ENCODE measurements at regions not wholly inside any gene's neighbourhood (a gene's known extent, or its start where the extent isn't known, plus 50 kb on each side); places are given as distances from the start of the nearest gene placed in this dataset.
"Not testable (repeated sequence)": the region's sequence is repeated elsewhere in the genome, so short reads cannot be mapped to it uniquely, and the experiment has no call there.

GRCh38 chr12:97797473-97797872, 334.9 kb downstream of the RMST start:
- no peak for DNase-seq (ENCODE audit: low read depth)

- no peak for DNase-seq (ENCODE audit: low read depth)
Observed at GRCh38 chr12:97800561-97800960, 338.0 kb downstream of the RMST start.

GRCh38 chr12:97801471-97802059, 339.0 kb downstream of the RMST start:
- no peak for DNase-seq (ENCODE audit: low read depth)

DNA sequence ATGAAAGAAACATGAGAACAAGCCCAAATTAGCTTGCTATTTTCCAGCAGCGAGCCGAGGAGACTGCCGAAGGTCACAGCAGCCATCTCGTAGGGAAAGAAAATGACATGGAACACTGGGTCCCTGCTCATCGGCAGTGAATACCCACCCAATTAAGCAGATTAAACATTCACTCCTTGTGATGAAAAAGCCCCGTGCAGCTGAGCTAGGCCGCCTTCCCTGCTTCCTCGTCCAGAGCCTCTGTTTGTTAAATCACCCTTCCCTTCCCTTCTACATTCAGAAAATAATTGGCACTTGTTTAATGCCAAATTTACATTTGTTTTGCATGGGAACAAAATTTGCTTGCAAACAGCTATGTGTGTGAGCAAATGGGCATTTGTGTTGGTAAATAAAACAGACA, 342.5 kb downstream of the RMST start:
- no peak for DNase-seq (ENCODE audit: low read depth)

DNA sequence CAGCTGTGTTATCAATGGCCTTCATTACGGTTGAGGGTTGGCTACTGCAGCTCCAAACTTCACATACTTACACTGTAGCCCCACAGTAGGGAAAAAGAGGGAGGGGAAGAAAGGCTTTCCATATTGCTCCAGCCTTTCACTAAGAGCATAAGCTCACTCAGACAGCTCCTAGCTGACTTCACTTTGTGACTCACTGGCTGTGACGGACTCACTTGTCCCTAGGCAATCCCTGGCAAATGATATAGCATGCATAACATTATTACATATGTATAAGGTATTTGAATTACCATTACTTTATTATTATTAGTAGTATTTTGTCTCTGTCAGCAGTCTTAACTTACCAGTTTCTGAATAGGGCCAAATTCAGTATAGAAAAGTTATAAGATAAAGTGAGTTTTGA, 350.7 kb downstream of the RMST start:
- DNase-seq (ENCODE audit: low read depth): no peak

- no peak for DNase-seq (ENCODE audit: low read depth)
Observed at GRCh38 chr12:97821806-97822205, 359.2 kb downstream of the RMST start.

DNA sequence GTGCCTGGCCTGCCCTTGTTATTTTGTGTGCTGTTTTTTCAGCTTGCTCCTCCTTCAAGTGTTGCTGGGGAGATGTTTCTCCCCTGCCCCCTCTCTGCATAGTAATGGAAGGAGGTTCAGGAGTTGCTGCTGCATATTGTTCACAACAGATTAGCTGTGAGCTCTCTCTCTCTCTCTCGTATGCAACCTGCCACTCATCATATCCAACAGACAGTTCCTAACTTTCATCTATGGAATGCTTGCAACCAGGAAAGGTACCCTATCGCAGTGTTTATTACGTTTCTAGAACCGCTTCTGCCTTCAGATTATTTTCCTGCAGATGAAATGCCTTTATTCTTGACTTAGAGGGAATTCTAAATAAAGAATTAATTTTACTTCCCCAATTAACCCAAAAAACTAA, 372.9 kb downstream of the RMST start:
- no peak for DNase-seq (ENCODE audit: low read depth)

- DNase-seq (ENCODE audit: low read depth): peak; percentile 0
Observed at GRCh38 chr12:97837401-97837800, 374.8 kb downstream of the RMST start.

- no peak for DNase-seq (ENCODE audit: low read depth)
Observed at GRCh38 chr12:97848051-97848450, 385.4 kb downstream of the RMST start.

DNA sequence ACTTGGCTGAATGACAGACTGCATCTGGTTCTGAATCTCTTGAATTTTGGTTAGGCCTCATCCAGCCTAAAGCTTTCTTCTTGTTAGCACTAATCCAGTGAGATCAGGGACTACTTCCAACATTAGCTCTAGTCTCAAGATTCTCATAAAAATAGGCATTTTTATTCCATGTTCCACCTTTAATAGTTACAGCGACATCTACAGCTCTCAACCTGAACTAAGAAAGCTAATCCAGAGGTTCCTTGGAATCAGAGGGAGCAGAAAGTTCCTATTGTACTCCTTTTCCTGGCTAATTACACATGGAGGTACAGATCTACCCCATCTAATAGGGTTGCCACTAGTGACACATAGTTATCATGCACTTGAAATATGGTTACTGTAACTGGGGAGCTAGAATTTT, 391.9 kb downstream of the RMST start:
- no peak for DNase-seq (ENCODE audit: low read depth)

GRCh38 chr12:97862072-97862471, 399.5 kb downstream of the RMST start:
- DNase-seq (ENCODE audit: low read depth): no peak

GRCh38 chr12:97875064-97875463, 412.5 kb downstream of the RMST start:
- DNase-seq (ENCODE audit: low read depth): no peak

- no peak for DNase-seq (ENCODE audit: low read depth)
Observed at GRCh38 chr12:97876780-97877179, 414.2 kb downstream of the RMST start.

GRCh38 chr12:97877404-97877803, 414.8 kb downstream of the RMST start:
- no peak for DNase-seq (ENCODE audit: low read depth)

- no peak for DNase-seq (ENCODE audit: low read depth)
Observed at GRCh38 chr12:97886511-97887176, 424.0 kb downstream of the RMST start.

- DNase-seq (ENCODE audit: low read depth): not testable (repeated sequence)
Observed at GRCh38 chr12:97897881-97898280, 435.3 kb downstream of the RMST start.

DNA sequence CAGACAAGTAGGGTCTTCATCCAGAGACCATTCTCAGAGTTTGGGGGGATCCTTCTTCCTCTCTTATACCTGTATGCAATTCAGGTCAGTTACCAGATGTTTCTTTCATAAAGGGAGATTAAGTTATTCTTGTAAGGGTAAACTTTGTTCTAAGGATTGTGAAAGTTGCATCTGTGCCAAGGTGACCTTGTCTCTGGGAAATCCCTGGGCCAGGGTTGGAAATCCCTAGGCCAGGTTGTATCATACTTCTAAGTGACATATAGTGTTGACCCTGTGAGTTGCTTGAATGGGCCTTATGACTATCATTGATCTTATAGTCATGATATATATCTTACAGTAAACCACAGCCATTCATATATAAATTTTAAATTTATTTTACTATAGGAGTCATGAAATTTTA, 436.9 kb downstream of the RMST start:
- no peak for DNase-seq (ENCODE audit: low read depth)

- DNase-seq (ENCODE audit: low read depth): no peak
Observed at GRCh38 chr12:97899956-97900355, 437.4 kb downstream of the RMST start.

DNA sequence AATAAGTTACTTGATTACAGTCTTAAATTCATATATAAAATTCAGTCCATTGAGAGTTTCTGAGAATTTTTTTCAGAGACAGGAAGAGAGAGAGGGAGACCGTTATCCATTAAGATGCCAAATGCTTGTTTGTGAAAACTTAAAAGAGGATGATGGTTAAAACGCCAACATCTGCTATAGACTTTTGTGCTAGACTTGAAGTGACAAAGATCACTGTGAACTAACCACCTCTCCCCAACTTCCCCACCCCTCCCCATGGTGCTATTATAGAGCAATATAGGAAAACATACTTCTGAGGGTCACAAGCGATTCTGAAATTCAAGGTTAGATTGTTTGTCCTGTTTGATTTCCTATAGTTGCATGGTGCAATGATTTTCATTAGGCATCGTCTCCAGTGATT, 440.8 kb downstream of the RMST start:
- no peak for DNase-seq (ENCODE audit: low read depth)

GRCh38 chr12:97907504-97907903, 444.9 kb downstream of the RMST start:
- DNase-seq (ENCODE audit: low read depth): no peak

DNA sequence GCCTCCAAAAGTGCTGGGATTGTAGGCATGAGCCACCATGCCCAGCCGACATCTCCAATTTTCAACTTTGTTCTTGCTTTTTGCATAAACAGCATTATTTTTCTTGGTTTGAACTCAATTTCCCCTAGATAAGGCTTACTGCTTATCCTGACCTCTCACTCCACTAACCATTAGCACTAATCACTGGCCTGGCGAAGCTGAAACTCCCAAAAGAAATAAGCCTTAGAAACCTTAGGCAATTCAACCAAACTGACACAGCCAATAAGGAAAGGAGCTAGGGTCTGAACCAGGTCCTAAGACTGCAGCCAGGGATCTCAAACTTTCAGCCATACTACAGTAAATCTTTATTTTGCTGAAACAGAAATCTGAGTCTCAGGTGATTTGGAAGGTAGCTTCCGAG, 448.0 kb downstream of the RMST start:
- DNase-seq (ENCODE audit: low read depth): no peak

- DNase-seq (ENCODE audit: low read depth): no peak
Observed at GRCh38 chr12:97912943-97913342, 450.3 kb downstream of the RMST start.

- DNase-seq (ENCODE audit: low read depth): peak; percentile 5
Observed at GRCh38 chr12:97921979-97922722, 459.5 kb downstream of the RMST start.

Data from LHCN-M2 (cell line).